SK-N-SH (cell line): ENCODE measurements at regions not wholly inside any gene's neighbourhood (a gene's known extent, or its start where the extent isn't known, plus 50 kb on each side); places are given as distances from the start of the nearest gene placed in this dataset.

Source experiments
- CTCF ChIA-PET: fragments of 300-600, 350-600 bp; formaldehyde crosslinking; extraction: SDS; loops from one replicate; lab custom pipeline; 2021; lab: Yijun Ruan, JAX
- POLR2A ChIA-PET: fragments of 350-600 bp; sonication (Branson Sonifier 250); formaldehyde crosslinking; extraction: SDS; loops from one replicate; lab custom pipeline; 2020; ENCODE audit warnings: antibody characterized with exemption, inconsistent platforms; lab: Yijun Ruan, JAX
- DNase-seq: peaks from one replicate; pipeline ENCODE4 v3.0.0; 2012
- H2AFZ ChIP-seq: fragments of 200-600 bp; sonication (generic); 2 replicates; pipeline ENCODE4 v1.8.1; 2016; ENCODE audit warnings: antibody characterized with exemption, mild to moderate bottlenecking, low read depth
- H3F3A ChIP-seq: fragments of 200-600 bp; sonication (generic); replicated peaks from 2 replicates; pipeline ENCODE3; 2016; ENCODE audit warnings: antibody characterized with exemption, mild to moderate bottlenecking; ENCODE audit not compliant: insufficient read depth
- H3K27ac ChIP-seq, 2 experiments: fragments of 200-500 bp in 1 of 2; fragments of 200-600 bp in 1 of 2; sonication (Bioruptor generic) in 1 of 2; sonication (generic), shearing (Covaris generic) in 1 of 2; 2 replicates each; pipeline versions ENCODE4 v1.5.1 to v1.6.1; 2014 to 2016; ENCODE audit warnings: low read depth in 2 of 2, inconsistent platforms in 1 of 2, low read length in 1 of 2, mild to moderate bottlenecking in 1 of 2, mixed read lengths in 1 of 2
- H3K27me3 ChIP-seq: fragments of 200-600 bp; sonication (generic), shearing (Covaris generic); 2 replicates; pipeline ENCODE4 v1.6.1; 2016; ENCODE audit warnings: mixed run types; ENCODE audit not compliant: insufficient read depth
- H3K36me3 ChIP-seq, 2 experiments: fragments of 200-500 bp in 1 of 2; fragments of 200-600 bp in 1 of 2; sonication (Bioruptor generic) in 1 of 2; sonication (generic) in 1 of 2; replicated peaks in 1 of 2; 2 replicates each; pipeline versions ENCODE3 to v1.5.1; 2014 to 2016; ENCODE audit warnings: low read length in 1 of 2, mild to moderate bottlenecking in 1 of 2; ENCODE audit not compliant: insufficient read depth in 2 of 2, control insufficient read depth in 1 of 2
- H3K4me1 ChIP-seq, 2 experiments: fragments of 200-500 bp in 1 of 2; fragments of 200-600 bp in 1 of 2; sonication (Bioruptor generic) in 1 of 2; sonication (generic), shearing (Covaris generic) in 1 of 2; 2 replicates each; pipeline versions ENCODE4 v1.5.1 to v1.6.1; 2014 to 2016; ENCODE audit warnings: low read depth in 1 of 2, low read length in 1 of 2, mixed run types in 1 of 2; ENCODE audit not compliant: insufficient read depth in 2 of 2, control insufficient read depth in 1 of 2
- H3K4me2 ChIP-seq: fragments of 200-600 bp; sonication (generic), shearing (Covaris generic); 2 replicates; pipeline ENCODE4 v1.6.1; 2017; ENCODE audit warnings: mixed run types
- H3K4me3 ChIP-seq, 2 experiments: fragments of 200-500 bp in 1 of 2; fragments of 200-600 bp in 1 of 2; sonication (Bioruptor generic) in 1 of 2; sonication (generic), shearing (Covaris generic) in 1 of 2; 2 replicates each; pipeline versions ENCODE4 v1.5.1 to v1.8.1; 2014 to 2016; ENCODE audit warnings: low read depth in 2 of 2, inconsistent platforms in 1 of 2, low read length in 1 of 2, mild to moderate bottlenecking in 1 of 2, mixed read lengths in 1 of 2, moderate library complexity in 1 of 2
- H3K79me2 ChIP-seq: fragments of 200-600 bp; sonication (generic); 2 replicates; pipeline ENCODE4 v1.8.1; 2017; ENCODE audit warnings: mild to moderate bottlenecking; ENCODE audit not compliant: insufficient read depth
- H3K9ac ChIP-seq: fragments of 200-600 bp; sonication (generic); 2 replicates; pipeline ENCODE4 v1.6.1; 2017; ENCODE audit warnings: mixed run types
- H3K9me2 ChIP-seq: fragments of 200-600 bp; sonication (generic); 2 replicates; pipeline ENCODE4 v1.6.1; 2017; ENCODE audit warnings: mixed run types
- H3K9me3 ChIP-seq: fragments of 200-600 bp; sonication (generic); 2 replicates; pipeline ENCODE4 v1.6.1; 2017; ENCODE audit warnings: mixed run types, mild to moderate bottlenecking, moderate library complexity
- H4K20me1 ChIP-seq: fragments of 200-600 bp; sonication (generic); 2 replicates; pipeline ENCODE4 v1.6.1; 2017; ENCODE audit warnings: mild to moderate bottlenecking, mixed run types; ENCODE audit not compliant: insufficient read depth
- ELF1 ChIP-seq: IDR thresholded peaks from 2 replicates; pipeline ENCODE4 v1.4.0; 2012
- FOXM1 ChIP-seq: IDR thresholded peaks from 2 replicates; pipeline ENCODE4 v1.4.0; 2012; ENCODE audit warnings: low read depth, mild to moderate bottlenecking
- NFIC ChIP-seq: IDR thresholded peaks from 2 replicates; pipeline ENCODE4 v1.4.0; 2012; ENCODE audit warnings: borderline replicate concordance
- RCOR1 ChIP-seq: fragments of 150-350 bp; IDR thresholded peaks from 2 replicates; pipeline ENCODE4 v1.6.1; 2017; ENCODE audit warnings: antibody characterized with exemption, low read length
- REST ChIP-seq: IDR thresholded peaks from 2 replicates; pipeline ENCODE4 v1.6.1; 2012; ENCODE audit warnings: mild to moderate bottlenecking, low read depth, low read length, moderate library complexity
- TAF1 ChIP-seq: IDR thresholded peaks from 2 replicates; pipeline ENCODE4 v1.6.1; 2012; ENCODE audit warnings: low read depth, mild to moderate bottlenecking, low read length, moderate library complexity, borderline replicate concordance
- WGBS: methylation state at CpG from one replicate; pipeline ENCODE4 v1.1.6; 2017; ENCODE audit warnings: low lambda C conversion rate; 5-methylcytosine and 5-hydroxymethylcytosine counted together
- TF ChIP-seq, protein P1 (sequence below): fragments of 200-600 bp; sonication (generic); IDR thresholded peaks from 2 replicates; pipeline ENCODE4 v1.6.1; 2017; ENCODE audit warnings: antibody characterized with exemption, mild to moderate bottlenecking, moderate library complexity

DNA sequence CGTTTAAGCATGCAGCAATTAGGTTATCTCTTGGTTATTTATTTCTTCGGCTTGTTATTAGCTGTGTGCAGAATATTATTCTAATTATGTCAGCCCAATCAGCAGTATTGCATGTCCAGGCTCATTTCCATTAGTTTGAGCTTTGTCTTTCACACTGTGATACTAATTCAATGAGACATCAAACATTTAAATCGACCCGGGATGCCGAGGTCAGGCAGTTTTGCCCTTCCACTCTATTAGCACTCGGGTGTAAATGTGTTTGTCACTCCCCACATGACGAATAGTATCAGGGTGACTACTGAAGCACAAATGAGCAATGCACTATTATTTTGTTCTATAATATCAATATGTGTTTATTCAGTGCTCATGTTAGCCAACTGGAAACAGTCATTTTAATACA lies 170.9 kb downstream of the ANXA2 start:
- WGBS: 14% methylated on average over 7 of the region's 7 CpGs
- ChIA-PET CTCF (interaction anchor here (1.3 kb wide), 1 partner anchor 102 kb away, joined by 3 read pairs; no protein-coding TSS in a partner anchor), POLR2A (no interaction called here)
- no peak for DNase-seq
- H3K36me3 ChIP-seq: no peaks in the 10 kb centered on the region
- H3F3A ChIP-seq: no peaks in the 10 kb centered on the region
- H3K79me2 ChIP-seq: no peaks in the 10 kb centered on the region
- H3K4me2 ChIP-seq: no peak overlapping the region
- no peak overlapping the region for H2AFZ ChIP-seq
- H3K4me1 ChIP-seq: no peaks in the 10 kb centered on the region
- peaks cover 16% of the 10 kb centered on the region; the same call in 1 of the 2 replicates for H3K27me3 ChIP-seq
- no peaks in the 10 kb centered on the region for H4K20me1 ChIP-seq
- no peak overlapping the region for H3K4me3 ChIP-seq
- no peak overlapping the region for H3K9ac ChIP-seq
- no peaks in the 10 kb centered on the region for H3K9me3 ChIP-seq
- TF ChIP-seq TAF1 (no peak), FOXM1 (no peak), RCOR1 (no peak), REST (no peak), NFIC (no peak)
- TF ChIP-seq, protein P1, sequence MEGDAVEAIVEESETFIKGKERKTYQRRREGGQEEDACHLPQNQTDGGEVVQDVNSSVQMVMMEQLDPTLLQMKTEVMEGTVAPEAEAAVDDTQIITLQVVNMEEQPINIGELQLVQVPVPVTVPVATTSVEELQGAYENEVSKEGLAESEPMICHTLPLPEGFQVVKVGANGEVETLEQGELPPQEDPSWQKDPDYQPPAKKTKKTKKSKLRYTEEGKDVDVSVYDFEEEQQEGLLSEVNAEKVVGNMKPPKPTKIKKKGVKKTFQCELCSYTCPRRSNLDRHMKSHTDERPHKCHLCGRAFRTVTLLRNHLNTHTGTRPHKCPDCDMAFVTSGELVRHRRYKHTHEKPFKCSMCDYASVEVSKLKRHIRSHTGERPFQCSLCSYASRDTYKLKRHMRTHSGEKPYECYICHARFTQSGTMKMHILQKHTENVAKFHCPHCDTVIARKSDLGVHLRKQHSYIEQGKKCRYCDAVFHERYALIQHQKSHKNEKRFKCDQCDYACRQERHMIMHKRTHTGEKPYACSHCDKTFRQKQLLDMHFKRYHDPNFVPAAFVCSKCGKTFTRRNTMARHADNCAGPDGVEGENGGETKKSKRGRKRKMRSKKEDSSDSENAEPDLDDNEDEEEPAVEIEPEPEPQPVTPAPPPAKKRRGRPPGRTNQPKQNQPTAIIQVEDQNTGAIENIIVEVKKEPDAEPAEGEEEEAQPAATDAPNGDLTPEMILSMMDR: no peak
- H3K9me2 ChIP-seq: no peaks in the 10 kb centered on the region
- H3K27ac ChIP-seq: no peak overlapping the region

- POLR2A ChIA-PET: no interaction called here
- WGBS: 1% methylated on average over 3 of the region's 3 CpGs
- Histone ChIP-seq H4K20me1 (no peaks in the 10 kb centered on the region), H3K27ac (no peak overlapping the region), H3K9me3 (no peaks in the 10 kb centered on the region), H3F3A (no peaks in the 10 kb centered on the region), H3K27me3 (peaks cover 16% of the 10 kb centered on the region; the same call in 1 of the 2 replicates), H3K36me3 (no peaks in the 10 kb centered on the region), H3K4me2 (no peak overlapping the region), H3K4me3 (no peak overlapping the region), H2AFZ (no peak overlapping the region), H3K9ac (no peak overlapping the region), H3K4me1 (no peaks in the 10 kb centered on the region), H3K79me2 (no peaks in the 10 kb centered on the region), H3K9me2 (no peaks in the 10 kb centered on the region)
- no peak for DNase-seq
- CTCF ChIA-PET: interaction anchor here (1.4 kb wide), 1 partner anchor 98 kb away, joined by 3 read pairs; no protein-coding TSS in a partner anchor
- TF ChIP-seq RCOR1 (no peak), ELF1 (no peak), TAF1 (no peak)
Measured at GRCh38 chr15:60228101-60228500, 169.7 kb downstream of the ANXA2 start.
